GM18499 (cell line): ENCODE measurements at regions not wholly inside any gene's neighbourhood (a gene's known extent, or its start where the extent isn't known, plus 50 kb on each side); places are given as distances from the start of the nearest gene placed in this dataset.

Source experiments
- ATAC-seq: cut with Tn5 transposase; IDR thresholded peaks from one replicate; pipeline ENCODE4 v1.9.1; 2021; ENCODE audit warnings: moderate number of reproducible peaks; ENCODE audit not compliant: insufficient read depth, unreplicated experiment

DNA sequence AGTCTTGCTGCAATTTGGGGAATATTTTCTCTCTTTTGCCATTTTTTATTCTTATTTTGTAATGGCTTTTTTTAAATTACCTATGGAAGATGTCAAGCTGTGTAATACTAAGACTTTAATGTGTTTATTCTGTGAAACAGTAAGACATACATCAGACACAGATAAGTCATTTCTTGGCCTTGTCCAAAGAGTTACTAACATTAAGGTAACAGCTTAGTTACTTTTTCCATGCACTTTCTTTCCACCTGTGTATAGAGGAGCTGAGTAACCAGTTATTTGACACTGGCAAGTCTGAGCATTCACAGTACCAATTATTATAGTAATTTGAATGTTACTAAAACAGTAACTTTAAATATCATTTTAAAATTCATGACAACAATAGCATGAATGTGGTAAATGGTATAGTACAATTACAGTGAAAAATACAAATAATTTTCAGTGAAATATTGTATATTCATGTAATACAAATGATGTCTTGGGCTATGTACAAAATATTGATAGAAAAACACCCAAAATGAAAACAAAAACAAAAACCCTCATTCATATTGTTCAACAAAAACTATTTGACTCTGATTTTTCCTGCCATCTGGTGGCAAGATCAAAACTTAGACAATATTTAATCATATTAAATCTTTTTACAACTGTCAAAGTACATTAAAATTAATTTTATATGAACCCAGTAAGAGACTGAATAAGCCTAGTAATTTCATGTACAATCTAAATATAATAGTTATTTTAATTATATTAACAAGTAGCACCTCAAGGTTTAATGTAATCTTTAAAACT, 259.8 kb upstream of the SEMA3A start:
- no peak for ATAC-seq

DNA sequence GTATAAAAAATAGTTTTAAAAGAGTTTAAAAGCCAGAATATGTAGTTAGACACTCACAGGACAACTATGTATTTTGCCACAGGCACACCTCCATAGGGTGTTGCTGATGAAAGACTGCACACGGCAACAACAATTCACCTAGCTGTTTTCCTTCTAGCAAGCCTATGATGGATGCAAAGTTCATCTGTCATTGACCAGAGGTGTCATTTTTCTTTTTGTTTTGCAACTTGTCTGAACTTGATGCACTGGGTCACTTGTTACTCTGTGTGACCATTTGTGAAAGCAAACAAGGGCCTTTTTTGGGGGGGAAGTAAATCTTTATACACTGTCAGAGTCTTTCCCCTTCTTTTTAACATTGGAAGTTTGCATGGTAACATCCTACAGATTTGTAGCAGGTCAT, 258.0 kb upstream of the SEMA3A start:
- ATAC-seq, result no peak

DNA sequence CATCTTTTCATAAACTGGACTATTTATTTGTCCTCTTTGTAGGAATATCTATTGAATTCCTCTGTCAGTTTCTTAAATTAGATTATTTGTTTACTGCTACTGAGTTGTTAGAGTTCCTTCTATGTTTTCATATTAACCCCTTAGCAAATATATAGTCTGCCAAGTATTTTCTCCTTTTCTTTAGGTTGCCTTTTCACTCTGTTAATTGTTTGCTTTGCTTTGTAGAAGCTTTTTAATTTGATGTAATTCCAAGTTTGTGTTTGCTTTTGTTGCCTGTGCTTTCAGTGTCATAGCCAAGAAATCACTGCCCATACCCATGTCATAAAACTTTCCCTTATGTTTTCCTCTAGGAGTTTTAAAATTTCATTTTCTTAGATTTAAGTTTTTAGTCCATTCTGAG, 256.2 kb upstream of the SEMA3A start:
- ATAC-seq, result no peak

DNA sequence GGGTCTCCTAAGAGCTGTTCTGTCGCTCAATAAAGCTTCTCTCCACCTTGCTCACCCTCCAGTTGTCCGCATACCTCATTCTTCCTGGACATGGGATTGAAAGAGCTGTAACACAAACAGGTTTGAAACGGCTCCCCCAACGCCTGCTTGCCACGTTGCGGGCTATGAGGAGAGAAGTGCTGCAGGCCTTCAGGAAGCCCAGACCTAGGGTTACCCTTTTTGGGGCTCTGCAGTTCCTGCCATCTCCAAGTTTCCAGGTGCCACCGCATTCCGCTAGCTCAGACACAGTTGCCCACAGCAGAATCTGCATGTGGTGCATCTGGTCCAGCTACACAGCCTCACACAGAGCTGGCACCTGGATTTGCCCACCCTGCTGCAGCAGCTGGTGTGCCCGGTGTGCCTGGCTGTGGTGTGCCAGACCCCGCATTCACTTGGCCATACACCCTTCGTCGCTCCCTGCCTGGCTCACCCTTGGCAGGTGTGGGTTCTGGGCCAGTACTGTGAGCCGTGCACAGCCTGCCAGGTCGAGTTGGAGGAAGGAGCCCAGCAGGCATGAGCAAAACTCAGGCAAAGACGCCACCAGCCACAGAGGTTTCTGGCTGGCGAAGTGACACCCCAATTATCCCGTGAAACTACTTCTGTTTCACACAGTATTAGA, 253.2 kb upstream of the SEMA3A start:
- no peak for ATAC-seq

DNA sequence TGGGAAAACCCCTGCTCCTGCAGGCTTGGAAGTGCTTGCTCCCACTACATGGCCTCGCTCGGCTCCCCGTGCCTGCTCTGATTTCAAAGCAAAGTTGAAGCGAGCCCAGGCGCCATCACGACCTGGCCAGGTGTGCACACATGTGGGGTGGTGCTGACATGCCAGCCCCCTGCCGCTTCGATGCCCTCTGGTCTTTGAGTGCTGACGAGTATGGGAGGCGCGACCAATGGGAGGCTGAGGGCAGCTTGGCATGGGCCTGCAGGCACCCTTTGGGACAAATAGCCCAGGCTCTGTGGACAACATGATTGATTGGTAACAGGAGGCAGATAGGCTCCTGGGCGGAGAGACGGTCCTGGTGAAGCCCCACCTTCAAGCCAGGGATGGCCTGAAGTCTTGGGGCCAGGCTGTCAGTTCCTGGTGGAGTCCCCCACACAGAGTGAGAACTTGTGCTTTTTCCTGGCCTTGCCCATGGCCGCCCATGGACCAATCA, 252.4 kb upstream of the SEMA3A start:
- ATAC-seq, result no peak

DNA sequence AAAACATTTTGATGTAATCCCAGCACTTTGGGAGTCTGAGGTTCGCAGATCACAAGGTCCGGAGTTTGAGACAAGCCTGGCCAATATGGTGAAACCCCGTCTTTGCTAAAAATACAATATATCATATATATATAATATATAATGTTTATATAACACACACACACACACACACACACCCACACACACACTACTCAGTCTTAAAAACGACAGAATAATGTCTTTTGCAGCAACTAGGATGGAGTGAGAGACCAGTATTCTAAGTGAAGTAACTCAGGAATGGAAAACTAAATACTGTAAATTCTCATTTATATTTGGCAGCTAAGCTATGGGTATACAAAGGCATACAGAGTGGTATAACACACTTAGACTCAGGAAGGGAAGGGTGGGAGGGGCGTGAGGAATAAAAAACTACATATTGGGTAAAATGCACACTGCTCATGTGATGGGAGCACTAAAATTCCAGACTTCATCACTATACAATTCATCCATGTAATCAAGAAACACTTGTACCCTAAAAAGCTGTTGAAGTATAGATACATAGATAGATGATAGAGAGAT, 231.2 kb upstream of the SEMA3A start:
- no peak for ATAC-seq

GRCh38 chr7:84422790-84423189, 228.2 kb upstream of the SEMA3A start:
- no peak for ATAC-seq

- ATAC-seq, result no peak
Measured at GRCh38 chr7:84412161-84412969, 217.8 kb upstream of the SEMA3A start.

GRCh38 chr7:84399661-84400060, 205.1 kb upstream of the SEMA3A start:
- ATAC-seq, result no peak

GRCh38 chr7:84394219-84394618, 199.6 kb upstream of the SEMA3A start:
- no peak for ATAC-seq

DNA sequence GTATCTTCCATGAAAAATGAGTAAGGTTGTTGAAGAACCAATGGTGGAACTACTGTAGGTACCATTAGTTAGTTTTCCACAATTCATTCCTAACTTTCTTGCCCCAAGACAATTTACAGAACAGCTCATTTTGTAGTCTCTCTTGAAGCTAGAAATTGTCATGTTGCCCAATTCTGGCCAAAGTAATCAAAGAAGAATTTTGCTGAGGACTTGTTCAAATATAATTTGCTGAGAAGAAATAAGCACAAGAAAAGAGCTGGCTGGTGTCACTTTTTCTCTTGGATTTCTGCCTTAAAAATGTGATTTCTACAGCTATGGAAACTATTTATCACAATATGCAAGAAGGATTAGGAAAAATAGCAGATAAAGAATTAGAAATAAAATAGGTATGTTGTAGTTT, 199.2 kb upstream of the SEMA3A start:
- ATAC-seq, result no peak

- no peak for ATAC-seq
Measured at GRCh38 chr7:84390845-84391244, 196.3 kb upstream of the SEMA3A start.

DNA sequence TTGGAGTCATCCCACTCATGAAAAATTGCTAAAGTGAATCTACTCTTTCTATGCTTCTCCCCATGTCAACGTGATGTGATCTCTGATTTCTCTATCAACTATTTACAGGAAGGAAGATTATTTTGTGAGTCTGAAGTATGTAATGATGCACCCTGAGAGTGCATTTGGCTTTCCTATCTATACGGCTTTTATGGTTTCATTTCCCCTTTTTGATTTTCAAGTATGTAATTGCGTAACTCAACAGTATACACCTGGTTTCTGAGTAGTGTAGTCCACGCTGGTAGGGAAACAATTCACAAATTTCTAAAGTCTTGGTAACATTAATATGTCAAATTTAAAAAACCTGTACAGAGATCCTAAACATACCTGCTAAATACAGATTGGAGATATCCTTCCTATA, 194.7 kb upstream of the SEMA3A start:
- ATAC-seq, result peak; percentile 96

GRCh38 chr7:84387595-84387994, 193.0 kb upstream of the SEMA3A start:
- ATAC-seq, result no peak

DNA sequence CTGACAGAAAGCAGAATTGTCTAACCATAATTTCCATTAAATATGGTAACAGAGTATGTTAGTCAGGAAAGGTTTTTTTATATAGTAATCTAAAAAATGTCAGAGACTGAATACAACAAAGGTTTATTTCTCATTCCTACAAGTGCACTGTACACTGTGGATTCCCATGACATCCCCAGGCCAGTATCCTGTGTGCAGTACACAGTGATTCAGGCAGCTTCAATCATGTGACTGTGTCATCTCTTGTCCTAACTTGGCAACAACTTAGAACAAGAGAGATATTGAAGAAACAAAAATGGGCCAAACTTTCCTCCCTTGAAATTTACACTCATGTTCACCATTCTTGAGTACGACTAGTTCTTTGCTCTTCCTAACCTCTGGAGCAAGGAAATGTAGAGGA, 189.8 kb upstream of the SEMA3A start:
- ATAC-seq, result no peak

DNA sequence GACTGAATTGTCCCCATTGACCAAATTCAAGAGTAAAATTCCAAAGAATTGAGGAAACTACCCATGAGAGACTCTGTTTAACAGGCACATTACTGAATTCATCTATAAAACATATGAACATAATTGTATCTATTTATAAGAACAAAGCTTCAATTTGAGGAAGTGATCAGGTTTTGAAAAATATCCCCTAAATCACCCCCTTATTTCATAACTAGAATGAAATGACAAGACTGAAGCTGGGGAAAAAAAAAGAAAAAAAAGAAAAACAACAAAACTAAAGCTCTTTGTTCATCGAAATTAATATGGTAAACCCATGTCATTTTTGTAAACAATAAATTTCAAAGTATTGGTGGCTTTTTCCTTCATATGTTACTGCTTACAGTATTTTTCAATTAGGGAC, 184.9 kb upstream of the SEMA3A start:
- ATAC-seq, result no peak

DNA sequence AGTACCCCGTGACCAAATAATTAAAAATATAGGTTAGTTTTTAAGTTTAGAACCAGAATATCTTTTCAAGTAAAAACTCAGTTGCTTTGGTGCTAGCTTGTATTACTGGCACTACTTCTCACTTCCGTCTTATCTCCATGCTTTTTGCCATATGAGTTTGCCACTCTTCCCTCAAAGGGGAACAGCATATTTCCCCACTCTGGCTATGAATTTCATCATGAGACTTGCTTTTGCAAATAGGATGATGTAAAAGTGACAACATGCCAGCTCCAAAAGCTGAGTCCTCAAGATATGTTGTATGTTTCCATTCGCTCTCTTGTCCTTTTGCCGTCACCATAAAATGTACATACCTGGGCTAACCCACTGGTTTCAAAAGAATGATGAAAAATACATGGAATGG, 178.1 kb upstream of the SEMA3A start:
- ATAC-seq, result no peak

DNA sequence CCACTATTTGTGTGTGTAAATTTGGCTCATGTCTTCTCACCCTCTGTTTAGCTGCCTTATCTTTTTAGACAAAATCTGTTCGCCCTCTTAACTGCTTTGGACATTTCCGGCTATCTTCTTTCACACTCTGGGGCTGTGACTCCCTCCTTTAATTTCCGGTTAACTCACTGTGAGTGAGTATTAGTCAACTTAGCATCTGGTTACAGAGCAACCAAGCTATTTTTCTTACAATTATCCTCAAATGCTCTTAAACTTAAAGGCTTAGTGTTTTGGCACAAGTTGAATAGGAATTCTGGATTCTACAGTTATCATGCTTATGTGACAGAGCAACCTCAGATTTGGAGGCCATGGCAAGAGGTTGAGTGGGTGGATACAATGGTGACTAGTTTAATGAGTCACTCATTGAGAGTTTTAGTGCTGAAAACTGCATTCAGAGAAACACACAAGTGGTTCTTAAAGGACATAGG, 177.6 kb upstream of the SEMA3A start:
- ATAC-seq, result no peak

- no peak for ATAC-seq
Measured at GRCh38 chr7:84370114-84370513, 175.5 kb upstream of the SEMA3A start.

GRCh38 chr7:84368122-84368521, 173.5 kb upstream of the SEMA3A start:
- ATAC-seq, result no peak

- no peak for ATAC-seq
Measured at GRCh38 chr7:84364708-84365107, 170.1 kb upstream of the SEMA3A start.
